HepG2 (cell line): ENCODE measurements at regions not wholly inside any gene's neighbourhood (a gene's known extent, or its start where the extent isn't known, plus 50 kb on each side); places are given as distances from the start of the nearest gene placed in this dataset.

ENCODE experiments used
- ATAC-seq: fragments of 200-7000 bp; cut with Tn5 transposase; 3 replicates; pipeline ENCODE4 v1.9.1; 2020; ENCODE audit warnings: mild to moderate bottlenecking, moderate library complexity
- BruUV-seq: library from RNA; stranded (reverse); fragments of 400-500 nt; replicated peaks from 2 replicates; lab custom pipeline; 2021; lab: Mats Ljungman, UMichigan
- CTCF ChIA-PET: fragments of 300-600 bp; formaldehyde crosslinking; extraction: SDS; loops from one replicate; lab custom pipeline; 2021; ENCODE audit warnings: low total read pairs, inconsistent platforms, low intra/inter-chr PET ratio; lab: Yijun Ruan, JAX
- POLR2A ChIA-PET: fragments of 350-600 bp; sonication (Branson Sonifier 250); formaldehyde crosslinking; loops from one replicate; lab custom pipeline; 2020; ENCODE audit warnings: antibody characterized with exemption, inconsistent platforms; lab: Yijun Ruan, JAX
- DNase-seq: peaks from one replicate; pipeline ENCODE4 v3.0.0-alpha.2; 2015; ENCODE audit warnings: low spot score
- FAIRE-seq: peaks from 3 replicates; lab custom pipeline; 2011; peaks lifted over from hg19 to GRCh38; lab: Jason Lieb, UNC
- H2AFZ ChIP-seq: one replicate; pipeline ENCODE4 v1.6.1; 2011; ENCODE audit warnings: low read length, inconsistent platforms
- H3K27ac ChIP-seq: fragments of 300-600 bp; 3 replicates; pipeline ENCODE4 v1.8.0; 2011; ENCODE audit warnings: mixed run types, mild to moderate bottlenecking, mixed read lengths, low read length, inconsistent platforms; ENCODE audit not compliant: insufficient read depth; ENCODE audit errors: extremely low read length
- H3K27me3 ChIP-seq, 2 experiments: fragments of 200-600 bp in 1 of 2; 2 replicates in 1 of 2; 3 replicates in 1 of 2; pipeline versions ENCODE4 v1.6.0 to v1.8.0; 2011; ENCODE audit warnings: low read length in 2 of 2, mild to moderate bottlenecking in 2 of 2, moderate library complexity in 2 of 2, inconsistent platforms in 1 of 2; ENCODE audit not compliant: insufficient read depth in 2 of 2, control insufficient read depth in 1 of 2
- H3K36me3 ChIP-seq, 2 experiments: fragments of 200-600 bp in 1 of 2; replicated peaks in 1 of 2; 2 replicates in 1 of 2; 3 replicates in 1 of 2; pipeline versions ENCODE4 v1.5.1 to v1.8.0; 2011; ENCODE audit warnings: low read length in 2 of 2, inconsistent platforms in 1 of 2; ENCODE audit not compliant: insufficient read depth in 2 of 2, control insufficient read depth in 1 of 2
- H3K4me1 ChIP-seq: 2 replicates; pipeline ENCODE4 v1.5.1; 2012; ENCODE audit warnings: low read length, inconsistent platforms; ENCODE audit not compliant: insufficient read depth
- H3K4me2 ChIP-seq: 2 replicates; pipeline ENCODE4 v1.6.0; 2011; ENCODE audit warnings: low read depth, low read length, inconsistent platforms
- H3K4me3 ChIP-seq, 3 experiments: fragments of 200-600 bp in 1 of 3; sonication (generic), shearing (Covaris generic) in 1 of 3; replicated peaks in 1 of 3; 2 replicates each; pipeline ENCODE4 v1.5.1; 2011 to 2016; ENCODE audit warnings: low read length in 3 of 3, inconsistent platforms in 2 of 3, low read depth in 2 of 3, mild to moderate bottlenecking in 2 of 3, control low read depth in 1 of 3, mixed read lengths in 1 of 3; ENCODE audit not compliant: insufficient read depth in 1 of 3
- H3K79me2 ChIP-seq: one replicate; pipeline ENCODE4 v1.6.1; 2011; ENCODE audit warnings: low read length, inconsistent platforms; ENCODE audit not compliant: insufficient read depth
- H3K9ac ChIP-seq: 2 replicates; pipeline ENCODE4 v1.6.0; 2011; ENCODE audit warnings: mild to moderate bottlenecking, low read depth, low read length, inconsistent platforms; ENCODE audit not compliant: insufficient read depth
- H3K9me3 ChIP-seq: 2 replicates; pipeline ENCODE4 v1.5.1; 2012; ENCODE audit warnings: mild to moderate bottlenecking, low read length
- H4K20me1 ChIP-seq: 2 replicates; pipeline ENCODE4 v1.6.0; 2011; ENCODE audit warnings: inconsistent platforms, mild to moderate bottlenecking, low read length, moderate library complexity; ENCODE audit not compliant: insufficient read depth
- FOSL2 ChIP-seq: sonication (generic); formaldehyde crosslinking; IDR thresholded peaks from 2 replicates; pipeline ENCODE4 v1.4.0; 2020; ENCODE audit warnings: missing genetic modification reagents
- HOXA5 ChIP-seq: sonication (generic); formaldehyde crosslinking; IDR thresholded peaks from 2 replicates; pipeline ENCODE4 v1.4.0; 2020; ENCODE audit warnings: missing genetic modification reagents
- MZF1 ChIP-seq: sonication (generic); formaldehyde crosslinking; IDR thresholded peaks from 2 replicates; pipeline ENCODE4 v1.8.1; 2023; ENCODE audit warnings: mild to moderate bottlenecking, missing genetic modification reagents, borderline replicate concordance
- PAWR ChIP-seq: sonication (generic); formaldehyde crosslinking; IDR thresholded peaks from 2 replicates; pipeline ENCODE4 v1.4.0; 2020; ENCODE audit warnings: missing genetic modification reagents, mild to moderate bottlenecking, borderline replicate concordance
- PCBP1 ChIP-seq: fragments of 200-400 bp; formaldehyde crosslinking; IDR thresholded peaks from 2 replicates; pipeline ENCODE4 v1.6.1; 2017; ENCODE audit warnings: mild to moderate bottlenecking, low read depth, low read length, borderline replicate concordance
- SETDB1 ChIP-seq: sonication (generic); formaldehyde crosslinking; IDR thresholded peaks from 2 replicates; pipeline ENCODE4 v1.5.1; 2020; ENCODE audit warnings: missing genetic modification reagents, mild to moderate bottlenecking, borderline replicate concordance
- YEATS2 ChIP-seq: sonication (generic); formaldehyde crosslinking; IDR thresholded peaks from 2 replicates; pipeline ENCODE4 v1.4.0; 2020; ENCODE audit warnings: missing genetic modification reagents, borderline replicate concordance
- ZNF251 ChIP-seq: sonication (generic); formaldehyde crosslinking; IDR thresholded peaks from 2 replicates; pipeline ENCODE4 v1.9.0; 2021; ENCODE audit warnings: mild to moderate bottlenecking, missing genetic modification reagents
- ZNF431 ChIP-seq: sonication (generic); formaldehyde crosslinking; IDR thresholded peaks from 2 replicates; pipeline ENCODE4 v1.9.0; 2022; ENCODE audit warnings: missing genetic modification reagents, low read depth, mild to moderate bottlenecking, borderline replicate concordance
- WGBS: methylation state at CpG from one replicate; pipeline ENCODE4 v1.1.6; 2017; ENCODE audit warnings: low lambda C conversion rate; 5-methylcytosine and 5-hydroxymethylcytosine counted together
- in situ Hi-C: cut with HindIII; loops from 2 replicates; pipeline ENCODE4 v1.10.0; 2017; ENCODE audit warnings: low pct_unique_long_range_greater_than_20kb; ENCODE audit not compliant: extremely low pct_ligation_motif_present
- intact Hi-C: fragments of 100-400 bp; cut with micrococcal nuclease; formaldehyde crosslinking; loops from one replicate; pipeline ENCODE4 v1.10.0; 2022; ENCODE audit not compliant: unreplicated experiment

DNA sequence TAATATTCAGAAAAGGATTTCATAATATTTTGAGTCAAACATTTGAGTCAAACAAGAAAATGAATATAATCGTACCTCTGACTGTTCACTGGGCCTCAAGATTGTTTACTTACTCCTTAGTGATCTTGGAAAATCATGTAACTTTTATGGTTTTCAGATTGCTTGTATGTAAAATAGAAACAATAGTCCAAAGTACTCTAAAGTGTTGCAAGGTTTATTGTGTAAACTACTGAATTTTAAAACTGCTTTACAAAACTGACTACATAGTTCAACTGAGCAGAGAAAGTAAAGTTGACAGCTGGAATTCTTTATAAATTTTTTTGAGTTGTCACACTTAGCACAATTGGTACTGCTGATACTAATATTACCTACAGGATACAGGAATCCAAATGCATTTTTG lies 931.0 kb downstream of the NCAM2 start:
- CTCF ChIA-PET = interaction anchor here (0.7 kb wide), 1 partner anchor 657 kb away, joined by 3 read pairs; no protein-coding TSS in a partner anchor
- Histone ChIP-seq H2AFZ (no peak overlapping the region), H3K4me1 (no peaks in the 10 kb centered on the region), H3K27ac (no peak overlapping the region), H3K9me3 (peaks cover 77% of the 10 kb centered on the region), H4K20me1 (no peaks in the 10 kb centered on the region), H3K4me3 (no peak overlapping the region), H3K9ac (no peak overlapping the region), H3K79me2 (no peaks in the 10 kb centered on the region), H3K36me3 (no peaks in the 10 kb centered on the region), H3K27me3 (no peaks in the 10 kb centered on the region), H3K4me2 (no peak overlapping the region)
- ATAC-seq = no peak
- no TSS peak for BruUV-seq
- POLR2A ChIA-PET = no interaction called here
- 3% methylated on average over 1 of the region's 1 CpG for WGBS
- TF ChIP-seq PAWR (CRISPR knock-in tag) (no peak), YEATS2 (CRISPR knock-in tag) (no peak), HOXA5 (CRISPR knock-in tag) (no peak), ZNF251 (no peak), MZF1 (CRISPR knock-in tag) (no peak)
- intact Hi-C loops = no loop called here
- FAIRE-seq = no peak
- DNase-seq = no peak
- in situ Hi-C loops = no loop called here

- Histone ChIP-seq H3K4me2 (no peak overlapping the region), H3K9ac (no peak overlapping the region), H3K27me3 (no peaks in the 10 kb centered on the region), H3K79me2 (no peaks in the 10 kb centered on the region), H3K4me3 (no peak overlapping the region), H3K27ac (no peak overlapping the region), H3K9me3 (peaks cover 75% of the 10 kb centered on the region), H3K36me3 (no peaks in the 10 kb centered on the region), H3K4me1 (no peaks in the 10 kb centered on the region), H2AFZ (no peak overlapping the region), H4K20me1 (no peaks in the 10 kb centered on the region)
- DNase-seq = no peak
- no peak for ATAC-seq
- TF ChIP-seq SETDB1 (CRISPR knock-in tag) = no peak
- TF ChIP-seq FOSL2 (CRISPR knock-in tag) = no peak
- TF ChIP-seq ZNF431 = no peak
- no peak for TF ChIP-seq PCBP1
- no peak for FAIRE-seq
- CTCF ChIA-PET = no interaction called here
- intact Hi-C loops (no loop called here), in situ Hi-C loops (no loop called here)
- POLR2A ChIA-PET = no interaction called here
- 21% methylated on average over 4 of the region's 4 CpGs for WGBS
- no TSS peak for BruUV-seq
These were observed 931.6 kb downstream of the NCAM2 start for GRCh38 chr21:21929789-21930188.
